ENCODE measurements at regions not wholly inside any gene's neighbourhood (a gene's known extent, or its start where the extent isn't known, plus 50 kb on each side); places are given as distances from the start of the nearest gene placed in this dataset.

GRCh38 chr10:130726996-130727725 lies 584.4 kb downstream of the TCERG1L start:
- no peak for DNase-seq (ENCODE audit: low read depth)
- ChIA-PET CTCF (no interaction called here), POLR2A (no interaction called here)
- no peak overlapping the region for H3K4me3 ChIP-seq (ENCODE audit: low read depth, low read length)
- H3K36me3 ChIP-seq (ENCODE audit: control insufficient read depth, insufficient read depth, low read length), result no peaks in the 10 kb centered on the region
- TF ChIP-seq CTCF (IDR thresholded peaks at IDR 0.05; ENCODE audit: insufficient read depth, low read depth, low read length), result no peak
- no peaks in the 10 kb centered on the region for H3K27me3 ChIP-seq (ENCODE audit: control insufficient read depth, insufficient read depth, low read length)

- TF ChIP-seq CTCF (IDR thresholded peaks at IDR 0.05; ENCODE audit: insufficient read depth, low read depth, low read length), result no peak
Observed at GRCh38 chr10:130727766-130728490, 583.6 kb downstream of the TCERG1L start.

GRCh38 chr10:130728531-130729215 lies 582.8 kb downstream of the TCERG1L start:
- no peaks in the 10 kb centered on the region for H3K36me3 ChIP-seq (ENCODE audit: control insufficient read depth, insufficient read depth, low read length)
- no peaks in the 10 kb centered on the region for H3K27me3 ChIP-seq (ENCODE audit: control insufficient read depth, insufficient read depth, low read length)
- no peak for DNase-seq (ENCODE audit: low read depth)
- no peak for TF ChIP-seq CTCF (IDR thresholded peaks at IDR 0.05; ENCODE audit: insufficient read depth, low read depth, low read length)
- no peak overlapping the region for H3K4me3 ChIP-seq (ENCODE audit: low read depth, low read length)
- ChIA-PET CTCF (no interaction called here), POLR2A (no interaction called here)

More at GRCh38 chr10:130727766-130728490, 583.6 kb downstream of the TCERG1L start:
- no peaks in the 10 kb centered on the region for H3K36me3 ChIP-seq (ENCODE audit: control insufficient read depth, insufficient read depth, low read length)
- H3K27me3 ChIP-seq (ENCODE audit: control insufficient read depth, insufficient read depth, low read length), result no peaks in the 10 kb centered on the region
- ChIA-PET POLR2A (no interaction called here), CTCF (no interaction called here)
- DNase-seq (ENCODE audit: low read depth), result no peak
- H3K4me3 ChIP-seq (ENCODE audit: low read depth, low read length), result no peak overlapping the region

DNA sequence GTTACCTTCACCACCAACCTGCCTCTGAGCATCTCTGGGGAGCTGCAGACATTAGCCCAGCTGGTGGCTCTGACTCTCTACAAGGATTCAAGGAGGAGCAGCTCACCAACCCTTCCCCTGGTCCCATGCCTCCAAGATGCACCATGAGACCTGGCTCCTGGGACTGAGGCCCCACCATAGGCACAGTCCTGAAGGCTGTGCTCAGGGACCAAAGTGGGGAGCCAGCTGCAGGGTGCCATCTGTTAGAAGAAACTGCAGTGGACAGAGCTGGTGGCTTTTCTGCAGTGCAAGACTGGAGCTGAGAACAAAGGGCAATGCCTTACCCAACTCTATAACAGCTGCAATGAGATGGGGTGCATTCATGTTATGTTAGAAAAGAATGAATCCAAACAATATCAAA lies 581.6 kb downstream of the TCERG1L start:
- no peaks in the 10 kb centered on the region for H3K36me3 ChIP-seq (ENCODE audit: control insufficient read depth, insufficient read depth, low read length)
- no peak overlapping the region for H3K4me3 ChIP-seq (ENCODE audit: low read depth, low read length)
- TF ChIP-seq CTCF (IDR thresholded peaks at IDR 0.05; ENCODE audit: insufficient read depth, low read depth, low read length), result no peak
- DNase-seq (ENCODE audit: low read depth), result no peak
- no peaks in the 10 kb centered on the region for H3K27me3 ChIP-seq (ENCODE audit: control insufficient read depth, insufficient read depth, low read length)
- ChIA-PET POLR2A (no interaction called here), CTCF (no interaction called here)

GRCh38 chr10:130737186-130737585 lies 574.3 kb downstream of the TCERG1L start:
- TF ChIP-seq CTCF (IDR thresholded peaks at IDR 0.05; ENCODE audit: insufficient read depth, low read depth, low read length), result no peak
- ChIA-PET CTCF (no interaction called here), POLR2A (no interaction called here)
- Histone ChIP-seq H3K4me3 (ENCODE audit: low read depth, low read length) (no peak overlapping the region), H3K27me3 (ENCODE audit: control insufficient read depth, insufficient read depth, low read length) (no peaks in the 10 kb centered on the region), H3K36me3 (ENCODE audit: control insufficient read depth, insufficient read depth, low read length) (no peaks in the 10 kb centered on the region)
- DNase-seq (ENCODE audit: low read depth), result no peak

All from BJ (cell line).